NCI-H774 (cell line): ENCODE measurements at regions not wholly inside any gene's neighbourhood (a gene's known extent, or its start where the extent isn't known, plus 50 kb on each side); places are given as distances from the start of the nearest gene placed in this dataset.
"Not testable (repeated sequence)": the region's sequence is repeated elsewhere in the genome, so short reads cannot be mapped to it uniquely, and the experiment has no call there.

Experiments used
- DNase-seq: peaks from one replicate; lab custom pipeline; 2025; lab: John Stamatoyannopoulos, UW

- no peak for DNase-seq
These were observed 98.1 kb upstream of the TAF11L2 start for GRCh38 chr5:17399931-17400330.

GRCh38 chr5:17400724-17401469, 97.1 kb upstream of the TAF11L2 start:
- no peak for DNase-seq

- DNase-seq = no peak
These were observed 96.4 kb upstream of the TAF11L2 start for GRCh38 chr5:17401470-17402288.

GRCh38 chr5:17402289-17403121, 95.5 kb upstream of the TAF11L2 start:
- no peak for DNase-seq

GRCh38 chr5:17403695-17404490, 94.1 kb upstream of the TAF11L2 start:
- DNase-seq = no peak

GRCh38 chr5:17405976-17406375, 92.1 kb upstream of the TAF11L2 start:
- DNase-seq = no peak

GRCh38 chr5:17406423-17406838, 91.6 kb upstream of the TAF11L2 start:
- DNase-seq = no peak

GRCh38 chr5:17411436-17412402, 86.3 kb upstream of the TAF11L2 start:
- DNase-seq = no peak

GRCh38 chr5:17412760-17413671, 85.0 kb upstream of the TAF11L2 start:
- DNase-seq = no peak

GRCh38 chr5:17413691-17414090, 84.3 kb upstream of the TAF11L2 start:
- DNase-seq = no peak

GRCh38 chr5:17415321-17415758, 82.7 kb upstream of the TAF11L2 start:
- DNase-seq = no peak

GRCh38 chr5:17416374-17416773, 81.7 kb upstream of the TAF11L2 start:
- DNase-seq = not testable (repeated sequence)

GRCh38 chr5:17424674-17425073, 73.4 kb upstream of the TAF11L2 start:
- no peak for DNase-seq

GRCh38 chr5:17425385-17426070, 72.5 kb upstream of the TAF11L2 start:
- no peak for DNase-seq

GRCh38 chr5:17426104-17426749, 71.8 kb upstream of the TAF11L2 start:
- no peak for DNase-seq

GRCh38 chr5:17428176-17428800, 69.7 kb upstream of the TAF11L2 start:
- no peak for DNase-seq

- no peak for DNase-seq
These were observed 68.7 kb upstream of the TAF11L2 start for GRCh38 chr5:17429353-17429752.

- DNase-seq = no peak
These were observed 67.8 kb upstream of the TAF11L2 start for GRCh38 chr5:17430241-17430640.
